HG03135 (cell line): ENCODE measurements at regions not wholly inside any gene's neighbourhood (a gene's known extent, or its start where the extent isn't known, plus 50 kb on each side); places are given as distances from the start of the nearest gene placed in this dataset.

Source experiments
- ATAC-seq: cut with Tn5 transposase; IDR thresholded peaks from one replicate; pipeline ENCODE4 v1.9.1; 2021; ENCODE audit warnings: mild to moderate bottlenecking, moderate library complexity; ENCODE audit not compliant: unreplicated experiment

DNA sequence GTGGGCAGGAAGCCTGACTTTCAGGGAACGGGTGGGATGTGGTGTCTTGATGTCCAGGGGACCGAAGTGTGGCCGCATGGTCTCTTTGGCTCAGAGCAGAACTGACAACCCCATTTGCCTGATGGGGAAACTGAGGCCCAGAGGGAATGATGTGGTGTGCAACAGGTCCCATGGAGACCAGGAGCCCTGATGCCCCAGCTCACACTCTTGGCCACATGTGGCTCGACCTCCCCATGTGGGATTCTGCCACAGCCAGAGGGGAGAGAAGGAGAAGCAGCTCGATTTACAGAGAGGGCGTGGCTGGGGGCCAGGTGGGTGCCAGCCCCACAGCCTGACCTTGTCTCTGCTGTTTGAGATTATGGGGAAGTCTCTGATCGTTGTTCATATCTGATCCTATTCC lies 128.1 kb downstream of the TEX29 start:
- ATAC-seq = no peak

DNA sequence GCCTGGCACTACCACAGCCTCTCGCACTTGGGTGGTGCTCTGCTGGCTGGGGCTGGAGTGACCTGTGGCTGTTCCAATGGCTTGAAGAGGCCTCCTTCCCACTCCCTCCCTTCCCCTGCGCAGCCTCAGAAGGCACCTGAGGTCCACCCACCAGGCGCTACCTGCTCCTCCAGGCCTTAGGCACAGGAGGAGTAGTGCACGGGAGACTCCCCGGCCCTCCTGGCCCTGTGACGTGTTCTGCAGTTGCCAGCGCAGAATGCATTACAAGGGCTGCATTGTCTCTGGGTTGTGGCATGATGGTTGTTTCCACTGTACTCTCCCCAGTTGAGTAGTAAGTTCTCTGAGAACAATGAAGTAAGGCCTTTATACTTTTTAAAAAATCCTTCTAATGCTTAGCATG lies 128.6 kb downstream of the TEX29 start:
- ATAC-seq = no peak

DNA sequence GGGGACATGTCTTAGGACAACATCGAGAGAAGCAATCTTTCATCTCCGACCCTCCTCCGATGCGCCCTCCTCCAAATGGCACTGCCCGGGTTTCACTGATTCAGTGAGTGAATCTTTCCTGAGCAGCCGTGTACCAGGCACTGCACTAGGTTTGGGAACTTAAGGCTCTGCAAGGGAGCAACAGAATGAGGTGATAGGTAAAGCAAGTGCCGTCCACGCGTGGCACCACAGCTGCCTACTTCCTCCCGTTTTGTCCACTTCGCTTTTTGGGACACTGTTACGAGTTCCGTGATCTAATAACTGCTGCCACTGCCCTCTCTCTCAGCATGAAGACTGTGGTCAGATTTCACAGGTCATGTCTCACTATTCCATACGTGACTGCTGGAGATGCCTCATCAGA lies 131.0 kb downstream of the TEX29 start:
- ATAC-seq = no peak

DNA sequence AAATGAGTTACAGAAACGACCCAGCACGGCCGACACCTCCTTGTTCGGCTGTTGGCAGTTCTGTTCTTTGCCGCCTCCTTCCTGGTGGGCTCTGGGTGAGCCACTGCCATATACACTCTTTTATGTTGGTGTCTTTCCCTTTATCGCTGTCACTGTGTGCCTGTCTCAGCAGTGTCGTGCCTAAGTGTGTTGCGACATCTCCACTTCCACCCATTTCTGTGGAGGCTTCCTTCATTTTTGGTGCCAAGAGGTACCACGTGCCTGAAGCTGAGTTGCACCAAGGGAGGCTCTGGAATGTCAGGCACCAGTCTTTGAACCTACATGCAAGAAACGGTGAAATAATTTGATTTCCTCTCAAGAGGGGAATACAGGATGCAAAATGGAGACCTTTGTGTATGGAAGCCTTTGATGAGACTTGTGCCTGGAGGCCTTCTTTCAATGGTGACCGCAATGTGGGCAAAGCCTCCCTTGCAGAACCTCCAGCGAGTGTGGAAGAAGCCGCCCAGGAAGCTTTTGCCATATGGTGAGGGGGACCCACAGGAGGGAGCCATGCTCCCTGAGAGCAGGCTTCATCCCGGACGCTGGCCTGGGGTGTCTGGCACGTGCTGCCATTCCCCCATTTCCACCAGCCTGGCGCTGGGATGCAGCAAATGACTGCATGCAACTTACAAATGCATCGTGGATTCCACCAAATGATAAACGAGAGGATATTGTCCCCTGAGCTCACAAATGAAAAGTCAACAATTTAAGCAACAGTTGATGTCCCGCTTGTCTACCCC lies 136.2 kb downstream of the TEX29 start:
- no peak for ATAC-seq

DNA sequence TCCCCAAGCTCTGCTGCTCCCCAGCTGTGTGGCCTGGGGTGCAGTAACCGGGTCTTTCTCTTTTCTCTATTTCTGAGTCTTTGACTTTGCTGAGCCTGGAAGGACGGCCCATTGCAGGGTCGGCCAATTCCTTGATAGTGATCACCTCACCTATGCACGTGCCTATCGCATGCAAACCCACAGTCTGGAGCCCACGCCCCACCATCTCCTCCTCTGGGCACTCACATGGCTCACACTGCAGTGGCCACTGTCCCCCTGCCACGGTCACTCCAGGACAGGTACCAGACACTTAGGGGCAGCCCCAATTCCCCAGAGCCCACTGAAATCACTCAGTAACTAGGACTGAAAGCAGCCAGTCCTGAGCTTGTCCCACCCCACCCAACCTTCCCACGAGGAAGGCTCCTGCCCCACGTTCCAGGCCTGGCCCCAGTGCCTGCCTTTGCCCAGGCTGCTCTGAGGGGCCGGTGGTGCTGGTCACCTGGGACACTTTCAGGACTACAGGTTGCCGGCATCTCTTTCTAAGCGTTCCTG lies 137.6 kb downstream of the TEX29 start:
- no peak for ATAC-seq

DNA sequence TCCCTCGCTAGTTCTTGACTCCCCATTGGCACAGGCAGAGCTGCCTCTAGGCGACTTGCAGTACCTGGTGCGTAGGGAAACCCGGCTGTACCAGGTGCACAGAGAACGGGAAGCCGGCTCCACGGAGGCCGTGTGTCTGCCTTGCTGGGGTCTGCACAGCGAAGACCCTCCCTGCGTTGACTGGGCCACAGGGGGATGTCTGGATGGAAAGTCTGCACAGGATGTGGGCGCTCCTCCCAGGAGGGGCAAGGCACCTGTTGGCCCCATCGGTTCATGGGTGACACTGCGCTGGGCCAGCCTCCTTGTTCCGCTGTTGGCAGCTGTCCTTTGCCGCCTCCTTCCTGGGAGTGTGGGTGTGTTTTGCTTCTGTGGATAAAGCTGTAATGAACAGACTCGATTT lies 138.3 kb downstream of the TEX29 start:
- ATAC-seq = no peak

DNA sequence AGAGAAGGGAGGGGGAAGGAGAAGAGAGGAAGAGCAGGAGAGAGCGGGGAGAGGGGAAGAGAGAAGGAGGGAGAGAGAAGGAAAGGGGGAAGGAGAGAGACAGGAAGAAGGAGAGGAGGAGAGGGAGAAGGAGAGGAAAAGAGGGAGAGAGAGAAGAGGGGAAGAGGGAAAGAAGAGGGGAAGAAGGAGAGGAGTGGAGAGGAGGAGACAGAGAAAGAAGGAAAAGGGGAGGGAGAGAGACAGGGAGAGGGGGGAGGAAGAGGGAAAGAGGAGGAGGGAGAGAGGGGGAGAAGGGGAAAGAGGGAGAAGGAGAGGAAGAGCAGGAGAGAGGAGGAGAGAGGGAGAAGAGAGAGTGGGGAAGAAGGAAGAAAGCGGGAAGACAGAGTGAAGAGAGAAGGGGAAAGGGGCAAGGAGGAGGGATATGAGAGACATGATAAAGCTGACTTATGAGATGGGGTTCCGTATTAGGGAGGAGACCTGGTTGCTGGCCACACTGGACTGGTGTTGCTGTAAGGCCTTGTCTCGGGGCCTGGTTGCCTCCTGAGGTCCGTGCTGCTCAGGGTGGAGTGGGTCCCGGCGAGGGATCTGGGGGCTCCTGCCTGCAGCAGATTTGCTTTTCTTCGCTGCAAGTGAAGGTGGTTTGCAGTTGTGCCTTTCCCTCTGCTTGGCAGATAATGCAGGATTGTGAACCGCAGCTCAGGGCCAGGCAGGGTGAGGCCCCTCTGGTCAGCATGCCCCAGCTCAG lies 139.5 kb downstream of the TEX29 start:
- no peak for ATAC-seq

DNA sequence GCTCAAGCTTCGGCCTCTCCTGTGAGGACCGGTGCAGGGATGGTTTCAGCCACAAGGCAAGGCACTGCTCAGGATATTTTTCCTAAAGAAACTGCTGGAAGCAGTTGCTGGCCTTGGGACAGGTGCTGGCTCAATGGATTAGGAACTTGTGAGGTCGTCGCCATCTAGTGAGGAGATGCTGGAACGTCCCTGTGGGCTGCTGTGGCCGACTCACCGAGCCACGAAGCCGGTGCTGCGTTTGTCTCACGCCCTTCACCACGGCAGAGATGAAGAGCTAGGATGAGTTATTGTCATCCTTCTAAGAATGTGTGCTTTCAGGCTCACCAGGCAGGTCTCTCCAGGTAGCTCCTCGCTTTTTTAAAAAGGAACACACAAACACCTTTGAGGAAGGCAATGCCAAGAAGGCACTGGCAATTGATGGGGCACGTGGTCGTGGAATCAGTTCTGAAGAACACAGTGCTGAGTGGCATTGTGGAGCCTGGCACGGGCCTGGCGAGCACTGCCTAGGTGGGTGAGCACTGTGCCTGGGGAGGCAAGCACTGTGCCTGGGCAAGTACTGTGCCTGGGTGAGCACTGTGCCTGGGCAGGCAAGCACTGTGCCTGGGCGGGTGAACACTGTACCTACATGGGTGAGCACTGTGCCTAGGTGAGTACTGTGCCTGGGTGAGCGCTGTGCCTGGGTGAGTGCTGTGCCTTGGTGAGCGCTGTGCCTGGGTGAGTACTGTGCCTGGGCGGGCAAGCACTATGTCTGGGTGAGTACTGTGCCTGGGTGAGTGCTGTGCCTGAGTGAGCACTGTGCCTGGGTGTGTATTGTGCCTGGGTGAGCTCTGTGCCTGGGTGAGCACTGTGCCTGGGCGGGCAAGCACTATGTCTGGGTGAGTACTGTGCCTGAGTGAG lies 140.4 kb downstream of the TEX29 start:
- ATAC-seq = no peak

DNA sequence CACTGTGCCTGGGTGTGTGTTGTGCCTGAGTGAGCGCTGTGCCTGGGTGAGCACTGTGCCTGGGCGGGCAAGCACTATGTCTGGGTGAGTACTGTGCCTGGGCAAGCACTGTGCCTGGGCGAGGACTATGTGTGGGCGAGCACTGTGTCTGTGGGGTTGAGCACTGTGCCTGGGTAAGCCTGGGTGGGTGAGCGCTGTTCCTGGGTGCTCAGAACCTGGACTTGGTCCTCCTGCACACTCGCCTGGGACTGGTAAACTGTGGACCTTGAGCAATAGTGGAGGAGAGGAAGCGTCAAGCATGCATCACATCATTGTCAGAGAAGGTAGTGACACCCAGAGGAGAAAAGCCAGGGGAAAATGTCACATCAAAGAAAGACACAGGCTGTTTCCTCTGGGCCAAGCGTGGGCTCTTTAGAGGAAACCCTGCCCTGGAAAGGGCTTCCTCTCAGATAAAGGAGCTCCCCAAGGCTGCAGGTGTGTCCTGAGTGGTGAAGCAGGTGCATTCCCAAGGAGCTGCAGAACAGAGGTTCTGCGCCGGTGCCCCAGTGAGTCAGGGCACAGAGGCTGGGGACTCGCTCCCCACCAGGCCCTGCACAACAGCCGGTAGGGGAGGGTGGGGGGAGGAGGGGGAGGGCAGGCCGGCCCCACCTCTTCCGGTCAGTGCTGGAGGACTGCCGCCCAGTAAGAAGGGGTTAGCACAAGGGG lies 141.2 kb downstream of the TEX29 start:
- no peak for ATAC-seq

DNA sequence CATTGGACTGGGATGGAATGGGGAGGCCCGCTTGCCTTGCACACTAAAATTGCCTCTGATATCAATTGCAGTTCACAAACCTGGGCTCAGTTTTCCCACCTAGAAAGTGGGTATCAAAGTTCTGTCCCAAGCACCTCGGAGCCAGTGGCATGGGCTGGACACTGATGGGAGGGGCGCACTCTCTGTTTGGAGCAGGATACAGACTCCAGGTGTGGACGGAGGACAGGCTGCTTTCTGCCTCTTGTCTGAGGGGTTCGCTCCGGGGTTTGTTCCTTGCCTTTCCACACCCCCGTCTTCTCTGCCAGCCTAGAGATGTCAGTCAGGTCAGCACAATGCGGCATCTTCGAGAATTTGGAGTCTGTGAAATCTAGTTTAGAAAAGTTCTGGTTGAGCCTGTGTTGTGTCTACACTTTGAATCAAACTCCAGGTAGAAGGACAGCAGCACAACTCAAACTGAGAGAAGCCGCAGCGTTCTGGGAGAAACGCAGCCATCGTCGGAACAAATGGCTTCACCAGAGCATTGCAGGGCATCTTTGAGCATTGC lies 141.9 kb downstream of the TEX29 start:
- no peak for ATAC-seq

DNA sequence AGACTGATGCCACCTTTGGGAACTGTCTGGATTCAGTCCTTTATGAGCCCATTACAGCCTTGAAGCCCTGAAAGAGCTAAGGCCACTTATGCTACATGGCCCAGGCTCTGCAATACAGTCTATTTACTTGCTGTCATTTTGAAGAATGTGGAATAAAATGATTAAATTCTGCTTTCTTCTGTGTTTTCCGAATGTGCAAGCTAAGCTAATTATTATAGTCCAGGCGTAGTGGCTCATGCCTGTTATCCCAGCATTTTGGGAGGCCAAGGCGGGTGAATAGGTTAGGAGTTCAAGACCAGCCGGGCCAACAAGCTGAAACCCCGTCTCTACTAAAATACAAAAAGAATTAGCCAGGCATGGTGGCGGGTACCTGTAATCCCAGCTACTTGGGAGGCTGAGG lies 142.5 kb downstream of the TEX29 start:
- no peak for ATAC-seq

DNA sequence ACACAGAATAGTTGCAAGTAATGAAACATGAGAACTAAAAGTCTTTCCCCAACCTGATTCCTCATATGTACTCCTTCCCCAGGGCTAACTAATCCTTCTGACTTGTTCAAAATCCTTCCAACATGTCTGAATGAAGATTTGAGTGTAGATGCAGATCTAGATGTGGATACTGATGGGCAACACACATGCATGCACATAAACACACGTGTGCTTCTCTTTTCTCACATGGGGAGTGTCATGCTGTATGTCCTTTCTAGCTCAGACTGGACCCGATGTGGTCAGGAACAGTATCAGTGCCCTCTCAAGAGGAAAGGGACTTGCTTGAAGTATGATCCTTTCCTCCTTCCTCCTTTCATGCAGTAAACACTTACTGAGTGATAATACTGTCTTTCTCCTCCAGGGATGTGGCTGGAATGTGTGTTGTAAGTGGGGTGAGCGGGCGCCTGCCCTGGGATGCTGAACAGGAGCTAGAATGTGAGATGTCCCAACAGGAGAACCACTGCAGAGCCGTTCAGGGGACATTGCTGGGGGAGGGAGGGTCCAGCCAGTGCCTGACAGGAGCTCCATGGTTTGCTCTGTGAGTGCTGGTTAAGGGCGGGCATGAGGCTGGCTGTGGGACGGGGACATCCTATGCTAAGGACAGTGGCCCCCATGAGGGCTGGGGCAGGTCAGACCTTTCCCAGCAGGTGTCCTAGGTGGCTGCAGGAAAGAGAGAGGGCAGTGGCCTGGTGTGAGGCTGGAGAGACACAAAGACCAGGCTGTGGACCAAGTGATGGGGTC lies 146.9 kb downstream of the TEX29 start:
- ATAC-seq = no peak

DNA sequence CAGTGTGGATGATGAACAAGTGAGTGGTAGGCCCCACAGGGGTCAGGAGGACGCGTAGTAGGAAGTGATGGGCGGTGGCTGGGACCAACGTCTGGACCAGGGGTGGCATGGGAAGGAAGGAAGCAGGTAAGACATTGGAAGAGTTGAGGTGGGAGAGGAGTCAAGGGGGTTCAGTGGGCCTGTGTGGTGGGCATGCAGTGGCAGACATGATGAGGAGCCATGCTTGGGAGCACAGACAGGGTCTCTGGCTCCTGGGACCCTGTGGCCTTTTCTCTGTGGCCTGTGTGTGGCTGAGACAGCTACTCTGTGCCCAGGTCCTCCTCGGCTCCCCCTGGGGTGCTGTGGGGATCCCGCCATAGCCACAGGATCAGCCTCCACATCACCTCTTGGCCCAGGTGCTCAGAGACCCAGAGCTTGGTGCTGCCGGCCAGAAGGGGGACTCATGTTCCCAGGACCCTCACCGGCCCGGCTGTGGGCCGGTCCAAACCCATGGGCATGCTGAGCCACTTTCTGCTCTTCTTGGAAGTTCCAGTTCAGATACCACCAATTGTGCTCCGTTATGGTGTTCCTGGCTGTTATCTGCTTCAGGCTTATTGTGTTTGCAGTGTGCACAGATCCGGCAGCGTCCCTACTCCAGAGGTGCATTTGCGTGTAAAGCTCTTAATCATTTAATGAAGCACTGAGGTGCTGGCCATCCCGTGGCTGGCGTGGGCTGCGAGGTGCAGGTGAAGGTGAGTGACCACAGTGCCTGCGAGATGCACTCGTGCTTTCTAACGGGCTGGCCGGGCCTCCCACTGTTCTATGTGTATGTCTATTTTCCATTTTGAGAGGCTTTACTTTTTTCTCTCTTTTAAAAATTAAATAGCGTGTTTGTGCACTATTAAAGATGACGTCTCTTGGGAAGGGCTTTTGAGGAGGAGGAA lies 147.9 kb downstream of the TEX29 start:
- no peak for ATAC-seq

DNA sequence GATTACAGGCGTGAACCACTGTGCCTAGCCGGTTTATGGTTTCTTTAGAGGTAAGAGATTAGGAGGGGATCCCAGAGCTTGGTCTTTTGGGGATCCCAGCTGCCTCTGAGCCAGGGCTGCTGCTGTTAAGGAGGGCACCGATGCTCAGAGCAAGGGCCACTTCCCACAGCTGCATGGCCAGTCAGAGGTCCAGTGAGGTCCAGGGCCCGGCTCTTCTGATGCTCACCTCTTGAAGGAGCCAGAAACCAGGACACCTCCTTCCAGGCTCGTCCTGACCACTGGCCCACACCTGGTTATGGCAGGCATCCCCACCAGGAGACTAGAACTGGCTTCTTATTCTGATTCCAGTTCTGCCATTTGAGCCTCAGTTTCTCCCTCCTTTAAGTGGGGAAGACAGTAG lies 149.0 kb downstream of the TEX29 start:
- ATAC-seq = no peak

DNA sequence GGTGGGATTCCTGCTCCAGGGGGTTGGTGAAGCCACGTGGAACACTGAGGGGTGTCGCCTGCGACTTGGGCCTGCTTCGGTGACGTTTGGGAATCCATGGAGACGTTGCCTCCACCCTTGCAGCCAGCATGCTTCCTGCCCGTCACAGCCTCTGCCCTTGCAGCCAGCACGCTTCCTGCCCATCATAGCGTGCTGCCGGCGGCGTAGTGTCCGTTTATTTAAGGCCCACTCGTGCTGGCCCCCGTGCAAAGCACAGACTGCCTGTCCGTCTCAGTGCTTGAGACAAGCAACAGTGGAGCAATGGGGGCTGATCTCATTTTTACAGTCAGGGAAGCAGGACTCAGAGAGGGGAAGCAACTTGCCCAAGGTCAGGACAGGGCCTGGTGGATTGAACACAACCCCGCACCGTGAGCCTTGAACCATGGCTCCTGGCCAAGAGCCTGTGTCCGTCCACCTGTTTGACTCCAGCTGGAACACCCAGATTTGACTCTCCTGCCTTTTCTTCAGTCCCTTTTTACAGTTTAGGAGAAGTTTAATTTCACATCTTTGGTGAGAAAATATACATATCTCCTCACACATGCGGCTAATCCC lies 149.6 kb downstream of the TEX29 start:
- no peak for ATAC-seq

DNA sequence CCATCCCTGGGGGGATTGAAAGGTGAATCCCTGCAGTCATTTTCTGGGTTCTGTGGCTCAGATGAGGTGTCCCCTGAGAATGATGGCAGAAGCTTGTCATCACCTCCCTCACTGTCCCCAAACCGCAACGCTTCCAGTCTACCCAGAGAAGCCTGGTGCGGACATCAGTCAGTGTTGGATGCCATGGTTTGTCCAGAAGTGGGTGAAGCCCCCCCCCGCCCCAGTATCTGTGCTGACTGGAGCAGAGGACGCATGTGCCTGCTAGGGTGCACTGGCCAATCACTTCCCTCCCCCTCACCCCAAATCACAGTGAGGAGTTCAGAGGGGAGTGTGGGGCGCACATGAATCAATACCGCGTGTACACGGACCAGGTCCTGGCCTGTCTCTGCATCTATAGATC lies 150.5 kb downstream of the TEX29 start:
- ATAC-seq = no peak

DNA sequence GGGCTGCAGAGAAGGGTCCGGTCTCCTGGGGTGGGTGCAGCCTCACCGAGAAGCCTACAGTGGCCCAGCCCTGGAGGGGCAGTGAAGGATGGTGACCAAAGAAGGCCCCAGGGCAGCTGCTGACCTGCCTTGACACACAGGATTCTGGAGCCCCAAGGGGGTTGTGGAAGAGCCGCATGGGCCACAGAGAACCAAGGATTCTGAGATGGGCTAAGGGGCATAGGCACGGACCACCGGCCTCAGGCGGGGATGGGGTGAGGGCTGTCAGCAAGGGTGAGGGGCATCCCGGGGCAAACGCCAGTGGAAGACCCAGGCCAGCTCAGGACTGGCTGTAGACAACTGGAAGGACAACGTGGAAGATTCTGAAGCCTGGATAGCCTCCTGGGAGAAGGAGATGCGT lies 151.6 kb downstream of the TEX29 start:
- ATAC-seq = no peak
